HepG2 (cell line): ENCODE measurements at regions not wholly inside any gene's neighbourhood (a gene's known extent, or its start where the extent isn't known, plus 50 kb on each side); places are given as distances from the start of the nearest gene placed in this dataset.

Experiments
- ATAC-seq: fragments of 200-7000 bp; cut with Tn5 transposase; 3 replicates; pipeline ENCODE4 v1.9.1; 2020; ENCODE audit warnings: mild to moderate bottlenecking, moderate library complexity
- BruUV-seq: library from RNA; stranded (reverse); fragments of 400-500 nt; replicated peaks from 2 replicates; lab custom pipeline; 2021; lab: Mats Ljungman, UMichigan
- CTCF ChIA-PET: fragments of 300-600 bp; formaldehyde crosslinking; extraction: SDS; loops from one replicate; lab custom pipeline; 2021; ENCODE audit warnings: low total read pairs, inconsistent platforms, low intra/inter-chr PET ratio; lab: Yijun Ruan, JAX
- POLR2A ChIA-PET: fragments of 350-600 bp; sonication (Branson Sonifier 250); formaldehyde crosslinking; loops from one replicate; lab custom pipeline; 2020; ENCODE audit warnings: antibody characterized with exemption, inconsistent platforms; lab: Yijun Ruan, JAX
- DNase-seq: peaks from one replicate; pipeline ENCODE4 v3.0.0-alpha.2; 2015; ENCODE audit warnings: low spot score
- FAIRE-seq: peaks from 3 replicates; lab custom pipeline; 2011; peaks lifted over from hg19 to GRCh38; lab: Jason Lieb, UNC
- H2AFZ ChIP-seq: one replicate; pipeline ENCODE4 v1.6.1; 2011; ENCODE audit warnings: low read length, inconsistent platforms
- H3K27ac ChIP-seq: fragments of 300-600 bp; 3 replicates; pipeline ENCODE4 v1.8.0; 2011; ENCODE audit warnings: mixed run types, mild to moderate bottlenecking, mixed read lengths, low read length, inconsistent platforms; ENCODE audit not compliant: insufficient read depth; ENCODE audit errors: extremely low read length
- H3K27me3 ChIP-seq, 2 experiments: fragments of 200-600 bp in 1 of 2; 2 replicates in 1 of 2; 3 replicates in 1 of 2; pipeline versions ENCODE4 v1.6.0 to v1.8.0; 2011; ENCODE audit warnings: low read length in 2 of 2, mild to moderate bottlenecking in 2 of 2, moderate library complexity in 2 of 2, inconsistent platforms in 1 of 2; ENCODE audit not compliant: insufficient read depth in 2 of 2, control insufficient read depth in 1 of 2
- H3K36me3 ChIP-seq, 2 experiments: fragments of 200-600 bp in 1 of 2; replicated peaks in 1 of 2; 2 replicates in 1 of 2; 3 replicates in 1 of 2; pipeline versions ENCODE4 v1.5.1 to v1.8.0; 2011; ENCODE audit warnings: low read length in 2 of 2, inconsistent platforms in 1 of 2; ENCODE audit not compliant: insufficient read depth in 2 of 2, control insufficient read depth in 1 of 2
- H3K4me1 ChIP-seq: 2 replicates; pipeline ENCODE4 v1.5.1; 2012; ENCODE audit warnings: low read length, inconsistent platforms; ENCODE audit not compliant: insufficient read depth
- H3K4me2 ChIP-seq: 2 replicates; pipeline ENCODE4 v1.6.0; 2011; ENCODE audit warnings: low read depth, low read length, inconsistent platforms
- H3K4me3 ChIP-seq, 3 experiments: fragments of 200-600 bp in 1 of 3; sonication (generic), shearing (Covaris generic) in 1 of 3; replicated peaks in 1 of 3; 2 replicates each; pipeline ENCODE4 v1.5.1; 2011 to 2016; ENCODE audit warnings: low read length in 3 of 3, inconsistent platforms in 2 of 3, low read depth in 2 of 3, mild to moderate bottlenecking in 2 of 3, control low read depth in 1 of 3, mixed read lengths in 1 of 3; ENCODE audit not compliant: insufficient read depth in 1 of 3
- H3K79me2 ChIP-seq: one replicate; pipeline ENCODE4 v1.6.1; 2011; ENCODE audit warnings: low read length, inconsistent platforms; ENCODE audit not compliant: insufficient read depth
- H3K9ac ChIP-seq: 2 replicates; pipeline ENCODE4 v1.6.0; 2011; ENCODE audit warnings: mild to moderate bottlenecking, low read depth, low read length, inconsistent platforms; ENCODE audit not compliant: insufficient read depth
- H3K9me3 ChIP-seq: 2 replicates; pipeline ENCODE4 v1.5.1; 2012; ENCODE audit warnings: mild to moderate bottlenecking, low read length
- H4K20me1 ChIP-seq: 2 replicates; pipeline ENCODE4 v1.6.0; 2011; ENCODE audit warnings: inconsistent platforms, mild to moderate bottlenecking, low read length, moderate library complexity; ENCODE audit not compliant: insufficient read depth
- ATF7 ChIP-seq, 2 experiments: fragments of 450-650 bp in 1 of 2; sonication (generic) in 1 of 2; formaldehyde crosslinking in 1 of 2; IDR thresholded peaks; 2 replicates each; pipeline versions ENCODE4 v1.4.0 to v1.6.1; 2016 to 2020; ENCODE audit warnings: antibody characterized with exemption in 1 of 2, mild to moderate bottlenecking in 1 of 2, missing genetic modification reagents in 1 of 2
- CREB1 ChIP-seq, 2 experiments: fragments of 450-650 bp in 1 of 2; IDR thresholded peaks; 2 replicates each; pipeline ENCODE4 v1.6.1; 2016 to 2017; ENCODE audit warnings: control low read depth in 1 of 2, mild to moderate bottlenecking in 1 of 2, missing compliant biosample characterization in 1 of 2, missing genetic modification characterization in 1 of 2
- NR2F6 ChIP-seq, 2 experiments: IDR thresholded peaks; 2 replicates each; pipeline ENCODE4 v1.6.1; 2016; ENCODE audit warnings: antibody characterized with exemption in 1 of 2, mild to moderate bottlenecking in 1 of 2
- RBAK ChIP-seq: sonication (generic); formaldehyde crosslinking; IDR thresholded peaks from 2 replicates; pipeline ENCODE4 v1.5.1; 2020; ENCODE audit warnings: mild to moderate bottlenecking, missing genetic modification reagents
- ZNF772 ChIP-seq: sonication (generic); formaldehyde crosslinking; IDR thresholded peaks from 2 replicates; pipeline ENCODE4 v1.5.0; 2020; ENCODE audit warnings: mild to moderate bottlenecking, missing genetic modification reagents
- WGBS: methylation state at CpG from one replicate; pipeline ENCODE4 v1.1.6; 2017; ENCODE audit warnings: low lambda C conversion rate; 5-methylcytosine and 5-hydroxymethylcytosine counted together
- in situ Hi-C: cut with HindIII; loops from 2 replicates; pipeline ENCODE4 v1.10.0; 2017; ENCODE audit warnings: low pct_unique_long_range_greater_than_20kb; ENCODE audit not compliant: extremely low pct_ligation_motif_present
- intact Hi-C: fragments of 100-400 bp; cut with micrococcal nuclease; formaldehyde crosslinking; loops from one replicate; pipeline ENCODE4 v1.10.0; 2022; ENCODE audit not compliant: unreplicated experiment
- TF ChIP-seq, protein P1 (sequence below): sonication (generic); formaldehyde crosslinking; IDR thresholded peaks from 2 replicates; pipeline ENCODE4 v1.9.0; 2021; ENCODE audit warnings: missing genetic modification reagents, mild to moderate bottlenecking, borderline replicate concordance
- TF ChIP-seq, protein P2 (sequence below): conservative IDR thresholded peaks from 2 replicates; pipeline ENCODE4 v1.6.1; 2018; ENCODE audit warnings: missing genetic modification reagents

DNA sequence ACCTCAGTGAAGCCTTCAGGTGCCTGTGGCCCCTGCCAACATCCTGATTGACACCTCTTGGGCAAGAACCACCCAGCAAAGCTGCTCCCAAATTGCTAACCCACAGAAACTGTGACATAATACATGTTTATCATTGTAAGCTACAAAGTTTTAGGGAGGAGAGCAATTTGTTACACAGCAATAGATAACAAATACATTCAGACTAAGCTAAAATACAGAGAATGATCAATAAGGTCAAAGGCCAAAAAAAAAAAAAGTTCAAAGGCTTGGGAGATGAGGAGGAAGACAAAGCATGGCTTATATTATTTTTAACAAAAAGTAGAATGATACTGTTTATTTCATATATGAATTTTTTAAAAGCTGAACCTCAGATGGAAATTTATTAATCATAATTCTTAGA lies 105.9 kb downstream of the ID4 start:
- ChIA-PET CTCF (no interaction called here), POLR2A (no interaction called here)
- H3K9me3 ChIP-seq: no peaks in the 10 kb centered on the region
- ATAC-seq (no peak), FAIRE-seq (no peak), DNase-seq (no peak)
- TF ChIP-seq RBAK (CRISPR knock-in tag) (peak; percentile 68; the same call in 1 of the 2 replicates), NR2F6 (IDR thresholded peaks at IDR 0.05) (peak; percentile 52), NR2F6 (CRISPR knock-in tag; IDR thresholded peaks at IDR 0.05) (no peak)
- TF ChIP-seq, protein P1, sequence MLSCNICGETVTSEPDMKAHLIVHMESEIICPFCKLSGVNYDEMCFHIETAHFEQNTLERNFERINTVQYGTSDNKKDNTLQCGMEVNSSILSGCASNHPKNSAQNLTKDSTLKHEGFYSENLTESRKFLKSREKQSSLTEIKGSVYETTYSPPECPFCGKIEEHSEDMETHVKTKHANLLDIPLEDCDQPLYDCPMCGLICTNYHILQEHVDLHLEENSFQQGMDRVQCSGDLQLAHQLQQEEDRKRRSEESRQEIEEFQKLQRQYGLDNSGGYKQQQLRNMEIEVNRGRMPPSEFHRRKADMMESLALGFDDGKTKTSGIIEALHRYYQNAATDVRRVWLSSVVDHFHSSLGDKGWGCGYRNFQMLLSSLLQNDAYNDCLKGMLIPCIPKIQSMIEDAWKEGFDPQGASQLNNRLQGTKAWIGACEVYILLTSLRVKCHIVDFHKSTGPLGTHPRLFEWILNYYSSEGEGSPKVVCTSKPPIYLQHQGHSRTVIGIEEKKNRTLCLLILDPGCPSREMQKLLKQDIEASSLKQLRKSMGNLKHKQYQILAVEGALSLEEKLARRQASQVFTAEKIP (CRISPR knock-in tag): no peak
- H3K4me2 ChIP-seq: no peak overlapping the region
- no TSS peak for BruUV-seq
- H4K20me1 ChIP-seq: no peaks in the 10 kb centered on the region
- no peaks in the 10 kb centered on the region for H3K36me3 ChIP-seq
- no peaks in the 10 kb centered on the region for H3K27me3 ChIP-seq
- no peaks in the 10 kb centered on the region for H3K79me2 ChIP-seq
- H2AFZ ChIP-seq: no peak overlapping the region
- in situ Hi-C loops: no loop called here
- H3K4me3 ChIP-seq: no peak overlapping the region
- intact Hi-C loops: no loop called here
- no peaks in the 10 kb centered on the region for H3K4me1 ChIP-seq
- no peak overlapping the region for H3K9ac ChIP-seq
- H3K27ac ChIP-seq: no peak overlapping the region

DNA sequence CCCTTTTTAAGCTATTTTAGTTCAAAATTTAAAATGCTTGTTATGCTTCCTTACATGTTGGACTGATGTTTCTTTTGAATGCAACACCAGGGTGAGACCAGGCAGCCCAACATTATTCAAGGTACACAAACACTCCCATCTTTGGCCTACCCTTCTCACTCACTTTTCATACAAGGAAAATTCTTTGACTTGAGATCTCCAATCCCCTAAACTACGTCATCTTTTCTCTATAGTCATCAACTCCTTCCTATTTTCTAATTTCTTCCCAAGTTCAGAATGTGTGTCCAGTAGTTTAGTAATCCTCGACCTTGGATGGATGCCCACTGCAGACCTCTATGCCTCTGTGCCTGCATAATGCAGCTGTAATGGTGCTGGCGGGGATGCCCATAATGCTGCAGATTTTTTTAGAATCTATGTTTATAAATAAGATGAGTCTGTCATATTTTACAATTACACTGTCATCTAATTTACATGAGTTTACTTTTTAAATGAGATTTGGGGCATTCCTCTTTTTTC lies 108.7 kb downstream of the ID4 start:
- DNase-seq: no peak
- no peak overlapping the region for H3K4me3 ChIP-seq
- FAIRE-seq: no peak
- H3K9ac ChIP-seq: no peak overlapping the region
- no peaks in the 10 kb centered on the region for H3K27me3 ChIP-seq
- POLR2A ChIA-PET: no interaction called here
- H3K36me3 ChIP-seq: no peaks in the 10 kb centered on the region
- no peaks in the 10 kb centered on the region for H4K20me1 ChIP-seq
- in situ Hi-C loops (no loop called here), intact Hi-C loops (no loop called here)
- no TSS peak for BruUV-seq
- no peaks in the 10 kb centered on the region for H3K9me3 ChIP-seq
- H3K4me1 ChIP-seq: no peaks in the 10 kb centered on the region
- H3K79me2 ChIP-seq: no peaks in the 10 kb centered on the region
- no peak overlapping the region for H2AFZ ChIP-seq
- H3K27ac ChIP-seq: no peak overlapping the region
- ATAC-seq: no peak
- CTCF ChIA-PET: no interaction called here
- TF ChIP-seq ZNF772 (no peak), CREB1 (IDR thresholded peaks at IDR 0.05) (peak; percentile 64), CREB1 (CRISPR knock-in tag; IDR thresholded peaks at IDR 0.05) (no peak), ATF7 (IDR thresholded peaks at IDR 0.05) (peak; percentile 60), ATF7 (CRISPR knock-in tag; IDR thresholded peaks at IDR 0.05) (no peak)
- TF ChIP-seq, protein P2, sequence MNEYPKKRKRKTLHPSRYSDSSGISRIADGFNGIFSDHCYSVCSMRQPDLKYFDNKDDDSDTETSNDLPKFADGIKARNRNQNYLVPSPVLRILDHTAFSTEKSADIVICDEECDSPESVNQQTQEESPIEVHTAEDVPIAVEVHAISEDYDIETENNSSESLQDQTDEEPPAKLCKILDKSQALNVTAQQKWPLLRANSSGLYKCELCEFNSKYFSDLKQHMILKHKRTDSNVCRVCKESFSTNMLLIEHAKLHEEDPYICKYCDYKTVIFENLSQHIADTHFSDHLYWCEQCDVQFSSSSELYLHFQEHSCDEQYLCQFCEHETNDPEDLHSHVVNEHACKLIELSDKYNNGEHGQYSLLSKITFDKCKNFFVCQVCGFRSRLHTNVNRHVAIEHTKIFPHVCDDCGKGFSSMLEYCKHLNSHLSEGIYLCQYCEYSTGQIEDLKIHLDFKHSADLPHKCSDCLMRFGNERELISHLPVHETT (CRISPR knock-in tag): no peak
- H3K4me2 ChIP-seq: no peak overlapping the region
- WGBS: 5% methylated on average over 3 of the region's 3 CpGs
